Hippocampal formation (tissue), 2 donors: ENCODE measurements at regions not wholly inside any gene's neighbourhood (a gene's known extent, or its start where the extent isn't known, plus 50 kb on each side); places are given as distances from the start of the nearest gene placed in this dataset.

Experiments
- DNase-seq, 2 donors: peaks; one replicate each; lab custom pipeline; 2025; lab: John Stamatoyannopoulos, UW

GRCh38 chr2:104158191-104158590 is 695.7 kb upstream of the POU3F3 start:
- DNase-seq: no peak

GRCh38 chr2:104163611-104164130 is 690.2 kb upstream of the POU3F3 start:
- DNase-seq: no peak

- DNase-seq: no peak
These were observed 689.1 kb upstream of the POU3F3 start for GRCh38 chr2:104164721-104165252.

GRCh38 chr2:104177179-104177578 is 676.7 kb upstream of the POU3F3 start:
- no peak for DNase-seq

- DNase-seq: no peak
These were observed 674.3 kb upstream of the POU3F3 start for GRCh38 chr2:104179644-104180043.

GRCh38 chr2:104200533-104201168 is 653.3 kb upstream of the POU3F3 start:
- no peak for DNase-seq

- DNase-seq: no peak
These were observed 640.2 kb upstream of the POU3F3 start for GRCh38 chr2:104213758-104214157.

GRCh38 chr2:104215269-104216161 is 638.4 kb upstream of the POU3F3 start:
- no peak for DNase-seq

- no peak for DNase-seq
These were observed 620.3 kb upstream of the POU3F3 start for GRCh38 chr2:104233591-104233990.

GRCh38 chr2:104236491-104236890 is 617.4 kb upstream of the POU3F3 start:
- no peak for DNase-seq

- DNase-seq: no peak
These were observed 612.9 kb upstream of the POU3F3 start for GRCh38 chr2:104240984-104241383.

GRCh38 chr2:104249629-104250028 is 604.3 kb upstream of the POU3F3 start:
- no peak for DNase-seq

- no peak for DNase-seq
These were observed 603.3 kb upstream of the POU3F3 start for GRCh38 chr2:104250635-104251034.

GRCh38 chr2:104254017-104254416 is 599.9 kb upstream of the POU3F3 start:
- no peak for DNase-seq

- no peak for DNase-seq
These were observed 591.2 kb upstream of the POU3F3 start for GRCh38 chr2:104262714-104263113.

GRCh38 chr2:104279646-104280045 is 574.3 kb upstream of the POU3F3 start:
- DNase-seq: no peak

GRCh38 chr2:104280216-104280615 is 573.7 kb upstream of the POU3F3 start:
- no peak for DNase-seq

GRCh38 chr2:104286841-104287240 is 567.1 kb upstream of the POU3F3 start:
- no peak for DNase-seq

GRCh38 chr2:104289651-104290565 is 564.0 kb upstream of the POU3F3 start:
- no peak for DNase-seq

GRCh38 chr2:104290566-104290891 is 563.4 kb upstream of the POU3F3 start:
- no peak for DNase-seq

- no peak for DNase-seq
These were observed 541.2 kb upstream of the POU3F3 start for GRCh38 chr2:104312684-104313083.
